ENCODE measurements at regions not wholly inside any gene's neighbourhood (a gene's known extent, or its start where the extent isn't known, plus 50 kb on each side); places are given as distances from the start of the nearest gene placed in this dataset.
"Not testable (repeated sequence)": the region's sequence is repeated elsewhere in the genome, so short reads cannot be mapped to it uniquely, and the experiment has no call there.

DNA sequence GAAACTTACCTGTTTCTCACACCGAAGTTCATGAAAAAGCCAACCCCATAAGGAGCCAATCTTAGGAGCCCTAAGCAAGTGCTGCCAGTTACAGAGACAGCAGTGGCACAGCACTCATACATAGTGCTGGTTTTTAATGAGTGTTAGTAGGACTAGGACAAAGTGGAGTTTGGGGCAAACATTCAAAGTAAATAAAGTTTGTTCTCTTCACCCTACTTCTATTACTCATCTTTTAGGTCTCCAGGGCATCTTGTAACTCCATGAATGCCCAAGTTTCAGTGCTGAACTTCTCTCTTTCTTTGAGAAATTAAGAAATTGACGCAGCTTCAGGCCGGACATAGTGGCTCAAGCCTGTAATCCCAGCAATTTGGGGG, 584.7 kb downstream of the EBF1 start:
- no peak for DNase-seq

DNA sequence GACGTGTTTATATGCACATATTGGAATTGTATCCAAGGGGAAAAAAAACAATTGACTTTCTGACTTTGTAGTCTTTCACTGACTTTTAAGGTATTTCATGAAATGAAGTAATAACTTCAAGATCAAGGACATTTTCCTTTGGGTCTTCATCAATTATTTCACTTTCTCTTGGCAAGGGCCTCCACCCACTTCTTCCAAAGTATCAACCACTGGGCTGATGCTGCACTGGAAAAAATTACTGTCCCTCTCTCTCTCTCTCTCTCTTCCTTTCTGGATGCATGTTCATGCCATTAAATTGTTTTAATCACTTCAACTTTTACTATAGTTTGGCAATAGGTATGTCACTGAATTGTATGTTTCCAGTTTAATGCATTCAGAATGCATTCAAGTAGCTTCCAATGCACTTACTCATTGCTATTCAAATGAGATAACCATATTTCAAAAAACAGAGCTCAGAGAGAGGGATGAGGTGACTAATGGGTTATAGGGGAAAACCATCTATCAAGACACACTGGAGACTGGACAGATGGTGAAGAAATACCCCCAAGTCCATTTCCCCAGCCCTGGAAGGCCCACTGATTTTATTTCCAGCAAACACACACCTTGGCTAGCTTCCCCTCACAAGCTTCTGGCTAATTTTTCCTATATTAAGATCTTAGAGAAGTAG, 585.3 kb downstream of the EBF1 start:
- DNase-seq, result no peak

DNA sequence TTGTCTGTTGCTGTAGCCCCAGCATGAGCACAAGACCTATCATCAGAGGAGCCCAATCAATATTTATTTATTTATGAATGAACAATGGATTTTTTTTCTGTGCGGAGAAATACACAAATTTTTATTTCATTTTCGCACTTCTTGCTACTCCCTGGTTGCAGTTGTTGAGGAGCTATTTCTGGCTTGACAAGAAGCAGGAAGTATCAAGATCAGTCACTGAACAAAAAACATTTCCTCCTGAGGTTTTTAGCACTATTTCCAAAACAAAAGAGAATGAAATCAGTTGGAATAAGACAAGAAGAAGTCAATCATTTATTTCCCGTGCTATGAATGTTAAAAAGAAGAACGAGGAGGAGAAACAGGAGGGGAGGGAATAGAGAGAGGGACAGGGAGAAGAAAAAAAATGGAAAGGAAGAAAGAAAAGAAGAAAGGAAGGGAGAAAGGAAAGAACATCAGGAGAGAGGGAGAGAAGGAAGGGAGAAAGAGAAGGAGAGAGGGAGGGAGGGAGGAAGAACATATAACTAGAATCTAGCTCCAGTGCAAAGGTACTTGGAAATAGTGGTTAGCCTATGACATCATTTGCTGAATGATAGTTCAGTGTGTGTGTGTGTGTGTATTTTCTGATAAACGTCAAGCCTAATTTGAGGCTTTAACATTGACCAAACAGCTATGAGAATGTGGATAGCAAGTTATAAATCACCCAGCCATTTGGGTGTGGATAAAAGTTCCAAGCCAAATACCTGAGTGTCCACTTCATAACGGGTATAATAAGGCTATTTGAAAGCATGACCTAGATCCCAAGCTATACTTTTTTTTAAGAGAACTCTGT, 586.0 kb downstream of the EBF1 start:
- no peak for DNase-seq

DNA sequence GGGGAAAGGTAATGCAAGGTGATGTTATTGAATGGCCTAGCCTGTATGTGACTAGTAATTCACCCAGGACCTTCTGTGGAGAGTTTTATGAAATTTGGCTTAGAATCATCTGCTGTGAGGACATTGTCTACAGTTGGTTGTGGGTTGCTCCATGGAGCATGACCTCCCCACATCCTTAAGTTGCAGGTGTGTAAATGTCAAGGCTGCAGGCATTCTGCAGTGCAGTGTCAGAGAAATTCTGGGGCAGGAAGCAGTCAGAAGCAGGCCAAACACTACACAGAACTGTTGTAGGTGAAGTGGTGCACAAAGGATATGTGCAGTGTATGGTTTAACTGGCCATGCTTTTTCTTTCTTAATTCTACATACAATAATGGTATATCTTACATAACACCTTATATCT, 588.3 kb downstream of the EBF1 start:
- DNase-seq, result no peak

DNA sequence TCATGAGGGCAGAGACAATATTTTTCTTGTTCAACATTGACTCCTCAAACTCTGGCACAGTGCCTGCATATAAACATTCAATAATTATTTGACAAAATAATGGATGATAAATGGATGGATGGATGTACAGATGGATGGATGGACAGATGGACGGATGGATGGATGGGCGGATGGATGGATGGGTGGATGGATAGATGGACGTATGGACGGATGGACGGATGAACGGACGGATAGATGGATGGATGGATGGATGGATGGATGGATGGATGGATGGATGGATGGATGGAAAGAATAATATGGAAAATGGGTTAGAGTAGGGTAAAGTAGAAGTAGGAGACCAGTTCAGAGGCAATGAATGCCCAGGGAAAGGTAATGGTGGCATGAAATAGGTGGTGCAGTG, 589.2 kb downstream of the EBF1 start:
- no peak for DNase-seq

DNA sequence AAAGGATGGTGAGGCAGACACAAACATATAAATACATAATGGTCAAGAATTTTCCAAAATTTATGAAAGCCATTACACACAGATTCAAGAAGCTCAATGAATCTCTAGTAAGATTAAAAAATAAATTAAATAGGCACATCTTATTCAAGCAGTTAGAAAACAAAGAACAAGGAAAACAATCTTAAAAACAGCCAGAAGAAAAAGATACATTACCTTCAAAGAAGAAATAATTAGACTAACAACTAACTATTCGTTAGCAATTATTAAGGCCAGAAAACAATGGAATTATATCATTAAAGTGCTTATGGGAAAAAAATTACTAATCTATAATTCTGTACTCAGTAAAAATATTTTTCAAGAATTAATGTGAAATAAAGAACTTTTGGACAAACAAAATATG, 593.1 kb downstream of the EBF1 start:
- DNase-seq, result no peak

DNA sequence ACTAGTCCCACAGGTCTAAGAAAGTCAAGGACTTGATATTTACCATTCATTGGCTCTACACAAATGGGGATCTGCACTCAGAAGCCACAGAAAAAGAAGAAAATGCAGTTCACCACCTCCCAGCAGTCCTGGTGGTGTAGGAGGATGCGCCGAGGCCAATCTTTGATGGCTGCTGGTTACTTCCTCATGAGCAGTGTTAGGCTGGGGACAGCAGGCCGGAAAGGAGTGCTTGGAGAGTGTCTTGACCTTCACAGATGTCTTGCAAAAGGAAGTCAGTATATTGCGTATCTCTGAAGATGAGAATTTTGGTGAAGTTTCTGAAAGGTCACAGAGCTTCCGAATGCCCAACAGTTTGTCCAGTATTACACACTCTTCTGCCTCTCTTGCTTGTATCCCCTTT, 597.0 kb downstream of the EBF1 start:
- no peak for DNase-seq

DNA sequence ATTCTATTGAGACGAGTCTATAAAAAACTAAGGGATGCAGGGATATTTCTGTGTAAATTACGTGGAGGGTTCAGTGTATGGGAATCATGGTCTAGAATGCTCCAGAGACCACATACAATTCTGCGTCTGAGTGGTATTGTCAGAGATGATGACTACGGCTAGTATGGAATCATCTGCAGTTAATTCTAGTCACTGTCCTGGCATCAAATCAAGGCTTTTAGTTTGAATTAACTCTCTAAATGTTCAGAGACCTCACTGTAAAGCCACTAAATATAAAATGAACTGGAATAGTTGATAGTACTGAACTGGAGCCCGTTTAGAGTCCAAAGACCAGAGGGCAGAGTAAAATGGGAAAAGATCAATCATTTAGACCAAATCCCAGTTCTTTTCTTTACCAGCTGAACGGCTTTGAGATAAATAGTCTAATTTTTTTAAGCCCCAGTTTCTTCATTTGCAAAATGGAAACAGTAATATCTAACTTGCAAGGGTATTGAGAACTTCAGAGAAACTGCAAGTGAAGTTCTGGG, 599.8 kb downstream of the EBF1 start:
- DNase-seq, result no peak

DNA sequence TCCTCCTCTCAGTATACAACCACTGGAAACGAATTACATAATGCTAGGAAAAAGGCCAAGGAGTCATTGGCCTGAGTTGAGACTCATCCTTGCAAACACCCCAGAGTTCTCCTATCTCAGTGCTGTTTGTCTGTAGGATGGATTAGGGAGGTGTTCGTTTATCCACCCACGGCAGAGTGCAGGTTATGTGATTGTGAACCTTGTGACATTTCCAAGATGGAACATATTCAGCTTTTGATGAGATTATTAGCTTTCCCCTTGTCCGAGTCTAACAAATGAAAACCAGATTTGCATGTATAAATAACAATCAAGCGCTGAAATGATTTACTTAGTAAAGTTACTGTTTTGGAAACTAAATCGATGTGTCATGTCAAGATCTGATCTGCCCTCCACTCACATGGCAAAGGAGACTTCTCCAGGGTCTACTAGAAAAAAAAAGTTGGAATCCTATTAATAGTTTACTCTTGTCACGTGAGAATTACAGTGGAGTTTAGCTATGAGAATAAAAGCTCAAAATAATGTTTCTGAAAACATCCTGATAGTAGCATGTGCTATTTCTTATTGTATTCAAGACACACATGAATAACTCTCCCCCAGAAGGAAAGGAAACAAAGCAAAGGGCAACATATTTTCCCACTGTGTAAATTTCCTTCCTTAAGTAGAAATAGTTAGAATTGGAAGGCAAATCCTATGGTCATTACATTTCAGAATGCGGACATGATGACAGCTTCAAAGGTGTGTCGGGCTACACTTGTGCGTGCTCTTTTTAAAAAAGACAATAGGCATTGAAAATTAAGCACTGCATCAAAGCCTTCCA, 600.4 kb downstream of the EBF1 start:
- no peak for DNase-seq

DNA sequence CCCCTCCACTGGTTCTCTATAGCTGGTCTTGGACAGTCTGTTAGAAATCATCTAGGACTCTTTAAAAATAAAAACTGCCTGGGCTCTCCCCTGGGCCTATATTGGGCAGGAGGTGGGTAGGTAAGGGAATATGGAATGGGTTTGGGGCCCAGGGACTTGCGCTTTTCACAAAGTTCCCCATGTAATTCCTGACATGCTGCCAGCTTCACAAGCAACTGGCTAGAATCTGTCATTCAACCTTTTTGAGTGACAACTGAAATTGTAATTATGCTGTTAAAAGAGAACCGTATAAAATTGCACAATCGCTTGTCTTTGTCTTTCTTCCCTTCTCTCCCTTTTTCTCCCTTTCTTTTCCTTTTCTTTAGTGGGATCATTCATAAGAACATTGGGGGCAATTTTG, 603.1 kb downstream of the EBF1 start:
- DNase-seq, result no peak

DNA sequence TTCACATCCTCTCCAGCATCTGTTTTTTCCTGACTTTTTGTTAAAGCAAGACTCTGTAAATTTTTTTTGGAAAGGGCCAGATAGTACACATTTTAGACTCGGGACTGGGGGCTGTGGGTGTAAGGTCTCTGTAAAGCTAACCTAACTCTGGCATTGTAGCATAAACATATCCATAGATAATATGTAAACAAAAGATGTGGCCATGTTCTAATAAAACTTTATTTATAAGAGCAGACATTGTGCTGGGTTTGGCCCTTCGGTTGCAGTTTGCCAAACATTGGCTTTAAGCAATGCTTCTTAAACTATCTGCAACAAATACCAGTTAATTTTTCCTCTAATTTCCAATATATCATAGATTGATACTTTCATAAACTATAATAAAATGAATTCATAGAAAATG, 605.2 kb downstream of the EBF1 start:
- no peak for DNase-seq

DNA sequence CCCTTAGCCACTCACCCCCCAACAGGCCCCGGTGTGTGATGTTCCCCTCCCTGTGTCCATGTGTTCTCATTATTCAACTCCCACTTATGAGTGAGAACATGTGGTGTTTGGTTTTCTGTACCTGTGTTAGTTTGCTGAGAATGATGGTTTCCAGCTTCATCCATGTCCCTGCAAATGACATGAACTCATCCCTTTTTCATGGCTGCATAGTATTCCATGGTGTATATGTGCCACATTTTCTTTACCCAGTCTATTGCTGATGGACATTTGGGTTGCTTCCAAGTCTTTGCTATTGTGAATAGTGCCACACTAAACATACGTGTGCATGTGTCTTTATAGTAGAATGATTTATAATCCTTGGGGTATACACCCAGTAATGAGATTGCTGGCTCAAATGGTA, 605.7 kb downstream of the EBF1 start:
- not testable (repeated sequence) for DNase-seq

DNA sequence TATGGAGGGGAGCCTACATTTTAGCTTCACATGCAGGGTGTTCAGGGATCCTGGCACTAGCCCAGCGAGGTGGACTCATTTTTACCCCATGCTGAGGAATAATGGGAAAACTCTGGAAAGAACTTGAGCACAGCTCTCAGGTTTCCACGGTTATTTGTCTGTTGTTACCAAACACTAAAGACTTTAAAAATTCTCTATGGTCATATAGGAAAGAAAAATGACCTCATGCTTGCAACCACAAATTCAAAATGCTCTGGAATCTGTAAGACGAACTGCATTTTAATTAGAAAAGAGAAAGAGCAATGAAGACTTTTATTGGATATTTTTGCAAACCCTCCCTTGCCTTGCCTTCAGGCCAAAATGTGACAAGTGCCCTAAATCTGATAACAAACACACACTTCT, 606.9 kb downstream of the EBF1 start:
- no peak for DNase-seq

DNA sequence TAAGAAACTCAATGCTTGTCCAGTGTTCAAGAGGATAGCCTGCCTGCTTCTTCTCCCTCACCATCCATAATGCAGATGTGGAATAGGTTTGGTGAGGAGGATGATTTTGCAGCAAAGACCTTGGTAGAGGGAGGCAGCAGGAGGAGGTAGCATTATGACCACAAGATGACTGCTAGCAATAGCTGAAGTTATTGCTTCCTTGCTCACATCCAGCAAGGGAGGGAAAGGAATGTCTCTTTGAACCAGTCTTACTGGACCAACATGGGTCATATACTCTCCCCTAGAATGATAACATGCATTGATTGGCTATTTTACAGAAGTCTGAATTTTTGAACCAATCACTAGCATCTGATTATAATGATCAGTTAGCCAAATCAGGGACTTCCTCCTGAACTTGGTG, 607.6 kb downstream of the EBF1 start:
- no peak for DNase-seq

DNA sequence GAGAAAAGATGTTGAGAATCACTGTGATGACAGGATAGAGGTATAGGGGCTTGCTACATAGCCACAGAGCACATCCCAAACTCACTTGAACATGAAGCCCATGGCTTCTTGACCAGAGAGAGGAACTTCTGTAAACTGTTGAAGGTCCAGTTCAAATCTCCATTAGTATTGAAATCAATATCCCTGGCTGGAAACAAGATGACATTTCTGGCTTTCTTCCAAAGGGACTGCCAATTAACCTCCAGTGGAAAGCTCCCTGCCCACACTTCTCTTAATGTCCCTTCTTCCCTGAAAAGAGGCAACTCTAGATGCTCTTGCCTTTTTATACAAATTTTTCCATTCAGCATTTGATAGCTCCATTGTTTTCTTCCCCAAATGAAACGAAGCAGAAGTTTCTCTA, 612.1 kb downstream of the EBF1 start:
- DNase-seq, result no peak

DNA sequence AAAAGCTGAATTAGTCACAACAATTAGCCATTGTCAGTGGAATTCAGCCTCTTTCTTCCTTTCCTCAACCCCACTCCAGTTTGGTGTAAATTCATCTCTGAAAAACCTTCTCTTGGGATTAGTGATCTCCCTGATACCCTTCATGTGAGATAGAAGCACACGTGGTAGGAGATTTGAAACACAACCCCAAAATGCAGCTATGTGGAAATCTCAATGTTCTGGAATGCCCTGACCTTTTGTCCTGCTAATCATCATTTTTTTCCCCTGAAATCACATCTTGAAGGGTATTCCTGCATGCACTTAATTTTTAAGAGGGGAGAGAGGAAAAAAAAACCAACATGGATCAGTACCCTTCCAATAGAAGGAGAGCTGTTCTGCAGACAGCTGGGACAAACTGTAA, 612.6 kb downstream of the EBF1 start:
- no peak for DNase-seq

DNA sequence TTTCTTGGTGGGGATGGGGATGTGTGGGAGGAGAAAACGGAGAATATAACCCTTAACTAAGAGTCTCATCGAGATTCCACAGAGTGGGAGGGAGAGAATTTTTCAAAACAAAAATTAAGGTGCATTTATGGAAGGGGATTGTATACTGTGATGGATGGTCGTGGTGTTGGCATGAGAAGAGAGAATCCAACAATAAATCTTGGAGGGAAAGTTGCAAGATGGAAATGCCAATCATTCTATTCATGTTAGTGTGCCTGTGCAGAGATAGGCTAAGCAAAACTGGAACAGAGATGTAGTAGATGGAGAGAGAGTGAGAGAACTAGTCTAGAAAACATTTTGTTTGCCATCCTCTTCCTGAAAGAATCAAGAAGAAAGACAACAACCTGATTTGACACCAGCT, 613.1 kb downstream of the EBF1 start:
- no peak for DNase-seq

DNA sequence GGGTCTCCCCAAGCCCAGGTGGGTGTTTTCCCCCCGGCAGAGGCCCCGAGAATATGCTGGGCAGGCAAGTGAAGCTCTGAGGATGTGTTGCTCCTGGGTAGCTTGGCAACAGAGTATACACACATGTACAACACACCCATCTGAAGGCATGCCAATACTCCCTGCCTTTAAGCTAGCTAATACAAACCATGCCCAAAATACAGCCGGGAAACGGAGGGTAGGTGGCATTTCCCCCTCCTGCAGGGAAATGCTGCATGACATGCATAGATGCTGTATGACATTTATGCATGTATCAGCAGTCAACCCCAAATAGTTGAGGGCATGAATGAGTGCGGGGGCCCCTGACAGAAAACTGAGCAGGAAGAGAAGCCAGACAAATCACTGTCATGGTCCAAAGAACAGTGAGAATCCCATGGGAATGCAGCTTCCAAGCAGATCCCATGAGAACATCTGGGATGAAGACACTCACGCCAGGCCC, 614.1 kb downstream of the EBF1 start:
- DNase-seq, result no peak

DNA sequence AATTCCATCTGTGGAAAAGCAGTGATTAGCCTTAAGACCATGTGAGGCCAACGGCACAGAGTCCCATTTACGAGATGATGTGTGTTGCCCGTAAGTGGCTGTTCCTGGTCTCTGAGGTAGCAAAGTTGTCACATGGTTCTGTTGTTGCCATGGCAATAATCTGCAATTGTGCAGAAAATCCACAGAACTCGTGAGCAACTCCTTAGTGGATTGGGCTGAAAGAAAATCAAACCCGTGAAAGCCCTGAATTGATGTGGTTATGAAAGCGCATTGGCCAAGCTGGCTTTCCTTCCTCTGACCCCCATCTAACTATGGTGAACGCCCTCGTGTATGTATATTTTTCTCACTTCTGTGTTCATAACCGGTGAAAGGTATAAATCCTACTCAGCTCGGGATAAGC, 614.7 kb downstream of the EBF1 start:
- DNase-seq, result no peak

DNA sequence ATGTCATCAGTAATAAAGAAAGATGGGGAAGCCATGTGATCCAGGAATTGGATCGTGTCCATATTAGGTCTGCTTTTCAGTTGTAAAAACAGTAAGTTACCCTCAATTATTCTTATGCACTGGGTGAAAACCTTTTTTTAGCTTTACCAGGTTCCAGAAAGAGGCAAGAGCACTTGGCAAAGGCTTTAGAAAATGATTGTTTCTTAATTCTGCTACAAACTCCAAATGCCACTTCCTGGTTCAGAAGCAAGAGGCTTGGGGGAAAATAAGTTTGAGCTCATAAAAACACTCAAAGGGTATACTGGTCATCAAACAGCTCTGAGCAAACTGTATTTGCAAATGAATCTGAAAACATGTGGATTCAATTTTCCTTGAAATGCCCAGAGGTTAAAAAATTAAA, 615.6 kb downstream of the EBF1 start:
- DNase-seq, result no peak

DNA sequence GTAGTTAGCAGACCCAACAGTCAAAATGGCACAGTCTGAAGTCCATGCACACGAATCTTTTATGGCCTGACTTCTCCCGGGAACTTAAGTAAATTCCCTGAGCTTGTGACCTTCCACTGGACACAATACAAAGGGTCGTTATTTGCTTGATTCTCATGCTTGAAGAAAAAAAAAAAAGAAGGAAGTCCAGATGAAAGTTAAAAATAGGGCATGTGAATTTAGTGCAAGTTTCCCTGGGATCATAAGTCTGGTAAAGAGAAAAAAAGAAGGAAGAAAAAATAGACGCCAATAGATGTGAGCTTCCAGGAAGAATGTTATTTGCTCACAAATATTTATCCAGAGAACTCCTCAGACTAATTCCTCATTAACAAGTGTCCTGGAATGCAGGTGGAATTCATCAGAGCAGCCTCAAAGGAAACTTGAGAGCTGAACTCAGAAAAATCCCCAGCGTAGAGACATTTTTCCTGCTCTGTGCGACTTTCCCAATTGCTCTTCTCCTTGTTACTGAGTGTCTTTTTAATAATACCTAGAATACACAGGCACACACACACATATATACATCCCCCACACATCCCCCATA, 616.3 kb downstream of the EBF1 start:
- DNase-seq, result no peak

DNA sequence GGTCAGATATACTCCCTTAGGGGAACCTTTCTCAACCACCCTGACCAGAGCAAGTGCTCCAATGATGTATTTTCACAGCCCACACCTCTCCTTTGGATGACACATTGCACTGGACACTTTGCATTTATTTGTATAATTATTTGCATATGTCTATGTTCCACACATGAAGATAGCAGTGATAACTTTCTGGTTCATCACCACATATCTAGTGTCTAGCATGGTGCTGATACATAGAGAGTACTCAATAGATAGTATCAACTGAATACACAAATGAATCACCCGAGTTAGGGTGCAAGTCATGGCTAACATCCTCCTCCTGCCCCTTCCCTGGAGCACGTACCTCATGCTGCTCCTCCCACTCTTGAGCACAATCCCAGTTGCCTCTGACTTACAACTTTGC, 617.6 kb downstream of the EBF1 start:
- DNase-seq, result no peak

DNA sequence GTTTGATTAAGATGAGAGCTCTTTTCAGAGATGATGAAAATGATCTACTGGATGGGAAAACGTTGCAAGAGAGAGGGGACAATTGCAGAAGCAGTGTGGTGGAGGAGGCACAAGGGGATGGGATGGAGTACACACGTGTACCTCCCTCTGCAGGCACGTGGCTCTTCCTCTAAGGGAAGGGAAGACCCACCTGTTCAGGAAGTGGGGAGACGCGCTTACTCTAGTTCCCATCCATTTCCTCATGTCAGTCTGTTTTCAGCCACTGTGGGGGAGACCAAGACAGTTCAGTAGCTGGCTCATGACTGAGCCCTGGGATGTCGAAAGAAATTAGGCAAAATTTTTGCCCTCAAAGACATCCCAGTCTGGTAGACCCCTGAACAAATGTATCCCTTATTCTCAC, 619.2 kb upstream of the CLINT1 start:
- no peak for DNase-seq
